OCI-LY3 (cell line): ENCODE measurements at regions not wholly inside any gene's neighbourhood (a gene's known extent, or its start where the extent isn't known, plus 50 kb on each side); places are given as distances from the start of the nearest gene placed in this dataset.

Experiments
- EZH2phosphoT487 ChIP-seq: fragments of 200-600 bp; shearing (Covaris generic); IDR thresholded peaks from 2 replicates; pipeline ENCODE4 v1.6.1; 2018; ENCODE audit warnings: antibody characterized with exemption, mixed run types, low read depth
- TF ChIP-seq, protein P1 (sequence below): fragments of 200-600, 300-600 bp; sonication (generic); IDR thresholded peaks from 2 replicates; pipeline ENCODE4 v1.5.1; 2014; ENCODE audit warnings: antibody characterized with exemption, low read length, low read depth

DNA sequence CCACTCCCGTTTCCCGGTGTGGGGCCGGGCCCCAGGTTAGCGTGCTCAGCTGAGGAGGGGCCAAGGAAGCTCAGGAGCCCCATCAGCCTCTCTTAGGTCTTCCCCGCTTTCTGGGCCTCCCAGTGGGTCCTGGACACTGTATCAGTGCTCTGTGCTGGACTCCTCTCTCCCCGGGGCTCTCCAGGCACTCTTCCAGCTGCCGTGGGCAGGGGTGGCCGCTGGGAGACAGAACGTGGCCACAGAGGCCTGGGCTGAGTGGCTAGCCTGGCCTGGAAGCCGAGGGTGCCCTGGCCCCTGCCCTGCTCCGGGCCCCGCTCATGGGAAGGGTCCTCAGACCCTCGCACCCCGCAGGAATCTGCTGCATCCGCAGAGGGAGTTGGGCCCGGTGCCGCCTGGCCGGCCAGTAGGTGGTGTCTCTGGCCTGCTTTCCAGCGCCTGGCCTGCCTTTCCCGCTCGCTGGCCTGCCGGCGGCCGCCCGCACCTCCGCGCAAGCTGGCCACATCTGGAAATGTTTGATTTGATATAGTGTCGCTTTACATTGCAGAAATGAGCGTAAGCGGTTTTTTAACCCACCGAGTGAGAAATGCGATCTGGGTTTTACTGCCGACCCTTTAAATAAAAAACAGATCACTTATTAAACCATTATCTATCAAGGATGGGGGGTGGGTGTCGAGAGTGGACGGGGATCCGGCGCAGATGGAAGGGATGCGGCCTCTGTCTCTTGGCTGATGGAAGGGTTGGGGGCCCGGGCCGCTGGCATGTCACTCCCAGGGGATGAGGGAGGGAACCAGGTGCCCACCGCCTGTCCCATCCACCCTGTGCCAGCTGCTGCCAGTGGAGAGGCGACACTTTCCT, 74.4 kb upstream of the TTC34 start:
- TF ChIP-seq, protein P1, sequence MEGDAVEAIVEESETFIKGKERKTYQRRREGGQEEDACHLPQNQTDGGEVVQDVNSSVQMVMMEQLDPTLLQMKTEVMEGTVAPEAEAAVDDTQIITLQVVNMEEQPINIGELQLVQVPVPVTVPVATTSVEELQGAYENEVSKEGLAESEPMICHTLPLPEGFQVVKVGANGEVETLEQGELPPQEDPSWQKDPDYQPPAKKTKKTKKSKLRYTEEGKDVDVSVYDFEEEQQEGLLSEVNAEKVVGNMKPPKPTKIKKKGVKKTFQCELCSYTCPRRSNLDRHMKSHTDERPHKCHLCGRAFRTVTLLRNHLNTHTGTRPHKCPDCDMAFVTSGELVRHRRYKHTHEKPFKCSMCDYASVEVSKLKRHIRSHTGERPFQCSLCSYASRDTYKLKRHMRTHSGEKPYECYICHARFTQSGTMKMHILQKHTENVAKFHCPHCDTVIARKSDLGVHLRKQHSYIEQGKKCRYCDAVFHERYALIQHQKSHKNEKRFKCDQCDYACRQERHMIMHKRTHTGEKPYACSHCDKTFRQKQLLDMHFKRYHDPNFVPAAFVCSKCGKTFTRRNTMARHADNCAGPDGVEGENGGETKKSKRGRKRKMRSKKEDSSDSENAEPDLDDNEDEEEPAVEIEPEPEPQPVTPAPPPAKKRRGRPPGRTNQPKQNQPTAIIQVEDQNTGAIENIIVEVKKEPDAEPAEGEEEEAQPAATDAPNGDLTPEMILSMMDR: no peak
- no peak for TF ChIP-seq EZH2phosphoT487
